Limb (tissue), 2 donors: ENCODE measurements at regions not wholly inside any gene's neighbourhood (a gene's known extent, or its start where the extent isn't known, plus 50 kb on each side); places are given as distances from the start of the nearest gene placed in this dataset.

Source experiments
- DNase-seq, 2 donors: peaks; one replicate each; pipeline ENCODE4 v3.0.0-alpha.2; 2016; ENCODE audit errors: extremely low spot score in 2 of 2

GRCh38 chr1:199272628-199273086, 633.8 kb downstream of the PTPRC start:
- no peak for DNase-seq

GRCh38 chr1:199273837-199274379, 635.1 kb downstream of the PTPRC start:
- DNase-seq = peak in 1 of 2 donors; percentile 38

GRCh38 chr1:199279067-199279466, 640.2 kb downstream of the PTPRC start:
- no peak for DNase-seq

DNA sequence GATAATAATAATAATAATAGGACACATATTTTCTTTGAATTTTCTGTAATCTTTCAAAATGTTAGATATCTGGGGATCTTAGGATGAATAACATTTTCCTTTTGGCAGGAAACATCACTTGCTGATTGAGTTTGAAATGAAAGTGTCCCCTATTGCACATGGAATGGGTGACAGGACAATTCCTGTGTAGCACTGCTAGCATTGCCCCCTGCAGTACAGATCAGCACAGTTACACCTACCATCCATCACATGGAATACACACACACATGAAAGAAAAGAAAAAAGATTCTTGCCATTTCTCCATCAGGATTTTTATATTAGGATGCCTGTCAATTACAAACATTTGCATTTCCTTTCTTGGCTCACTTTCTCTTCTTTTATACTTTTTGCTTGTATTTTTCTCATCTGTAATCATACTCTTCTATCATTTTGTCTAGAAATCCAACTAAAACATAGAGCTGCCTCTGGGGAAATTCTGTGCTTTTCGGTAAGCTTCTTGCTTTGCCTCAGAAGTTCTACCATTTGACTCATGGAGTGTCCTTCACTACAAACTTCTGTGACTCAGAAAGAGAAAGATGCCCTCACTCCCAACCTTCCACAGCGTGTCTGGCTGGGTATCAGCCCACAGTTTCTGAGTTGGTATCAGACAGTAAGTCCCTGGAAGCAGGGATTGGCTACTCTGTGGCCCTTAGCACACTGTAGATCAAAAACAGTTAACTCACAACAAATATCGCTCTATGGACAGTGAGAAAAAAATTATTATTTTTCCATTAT, 641.2 kb downstream of the PTPRC start:
- DNase-seq = no peak

DNA sequence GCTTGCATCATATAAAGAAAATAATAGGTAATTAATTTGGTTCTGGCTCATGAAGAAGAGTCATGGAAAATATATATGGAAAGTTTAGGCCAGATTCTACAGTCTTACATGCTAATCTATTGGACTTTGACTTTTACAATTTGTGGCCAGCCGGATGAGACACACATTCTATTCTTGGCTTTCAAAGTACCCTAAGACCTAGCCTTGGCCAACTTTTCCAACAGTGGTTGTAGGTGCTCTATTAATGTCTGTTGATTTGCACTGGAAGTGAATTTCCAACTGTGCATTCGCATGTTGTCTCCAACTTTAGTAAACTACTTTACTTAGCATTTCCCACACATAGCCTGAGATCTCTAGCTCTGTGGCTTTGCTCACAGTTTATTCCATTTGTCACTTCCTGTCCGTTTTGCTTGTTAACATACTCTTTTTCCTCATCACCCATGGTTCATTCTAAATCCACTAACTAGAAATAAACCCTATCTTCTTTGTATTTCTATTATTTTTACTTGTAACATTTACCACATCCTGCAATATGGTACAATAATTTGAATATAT, 644.0 kb downstream of the PTPRC start:
- DNase-seq = no peak

DNA sequence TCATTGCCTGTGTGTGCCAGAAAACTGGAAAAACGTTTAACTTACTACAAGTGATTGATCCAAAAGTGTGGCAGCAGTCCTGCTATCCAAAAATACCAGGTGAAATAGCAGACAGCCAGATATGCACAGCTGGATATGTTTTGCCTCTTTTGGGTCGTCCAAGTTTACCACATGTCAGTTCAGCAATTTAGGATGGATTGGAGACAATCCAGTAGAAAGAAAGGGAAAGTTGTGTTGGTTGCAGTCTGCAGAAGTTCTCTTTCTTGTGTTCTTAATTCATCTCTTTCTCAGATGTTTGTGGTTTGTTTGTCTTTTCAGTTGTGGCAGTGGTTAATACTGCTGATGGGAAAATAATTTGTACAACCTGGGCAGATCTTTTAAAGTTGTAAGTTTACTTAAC, 645.0 kb downstream of the PTPRC start:
- DNase-seq = peak; percentile 32 to 78

DNA sequence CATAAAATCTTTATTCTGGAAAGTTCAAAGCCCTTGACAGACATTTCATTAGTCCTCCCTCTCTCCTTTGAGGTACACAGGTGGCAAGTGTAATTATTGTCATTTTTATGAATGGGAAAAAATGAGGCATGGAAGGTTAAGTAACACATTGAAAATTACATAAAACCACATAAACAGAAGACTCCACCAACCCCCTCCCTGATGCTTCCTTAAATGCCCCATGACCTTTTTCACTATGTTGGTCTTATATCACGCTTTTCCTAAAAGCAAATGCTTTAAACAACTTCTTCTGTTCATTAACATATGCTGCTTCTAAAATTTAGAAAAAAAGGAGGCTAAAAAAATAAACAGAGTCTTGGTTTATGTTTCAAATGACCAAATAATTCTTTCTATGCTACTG, 648.4 kb downstream of the PTPRC start:
- no peak for DNase-seq

DNA sequence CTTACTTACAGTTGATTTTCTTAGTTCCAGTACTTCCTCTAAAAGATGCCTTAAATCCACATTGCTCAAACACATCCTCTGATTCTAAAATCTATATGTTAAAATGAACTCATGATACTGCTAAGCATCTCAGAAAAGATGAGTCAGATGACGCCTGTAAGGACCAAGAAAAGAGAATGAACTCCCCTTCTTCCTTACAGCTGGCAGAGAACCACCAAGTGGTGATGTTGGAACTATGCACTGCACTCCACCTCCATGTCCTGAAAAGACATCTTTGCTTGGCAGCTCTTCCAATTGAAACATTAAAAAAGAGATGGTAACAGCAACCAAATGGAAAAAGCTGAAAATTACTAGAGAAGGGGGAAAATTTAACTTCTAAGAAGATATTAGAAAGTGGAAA, 648.8 kb downstream of the PTPRC start:
- DNase-seq = no peak

DNA sequence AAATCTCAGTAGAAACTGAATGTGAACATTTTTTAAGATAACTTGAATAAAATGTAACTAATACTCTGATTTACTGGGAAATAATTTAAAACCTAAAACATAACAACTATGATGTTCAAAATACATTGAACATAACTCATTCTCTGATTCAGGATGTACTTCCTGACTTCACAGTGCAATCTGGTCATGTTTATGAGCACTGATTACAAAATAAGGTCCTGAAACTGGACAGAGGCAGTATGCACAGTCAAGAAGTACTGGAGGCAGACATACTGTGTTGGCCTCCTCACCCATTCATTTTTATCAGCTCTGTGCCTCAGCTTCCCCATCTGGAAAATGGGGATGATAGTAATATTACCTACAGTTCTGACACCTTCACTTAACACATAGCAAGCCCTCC, 651.3 kb downstream of the PTPRC start:
- DNase-seq = no peak

- no peak for DNase-seq
Observed at GRCh38 chr1:199291022-199291740, 652.3 kb downstream of the PTPRC start.

- no peak for DNase-seq
Observed at GRCh38 chr1:199292896-199293295, 654.1 kb downstream of the PTPRC start.

DNA sequence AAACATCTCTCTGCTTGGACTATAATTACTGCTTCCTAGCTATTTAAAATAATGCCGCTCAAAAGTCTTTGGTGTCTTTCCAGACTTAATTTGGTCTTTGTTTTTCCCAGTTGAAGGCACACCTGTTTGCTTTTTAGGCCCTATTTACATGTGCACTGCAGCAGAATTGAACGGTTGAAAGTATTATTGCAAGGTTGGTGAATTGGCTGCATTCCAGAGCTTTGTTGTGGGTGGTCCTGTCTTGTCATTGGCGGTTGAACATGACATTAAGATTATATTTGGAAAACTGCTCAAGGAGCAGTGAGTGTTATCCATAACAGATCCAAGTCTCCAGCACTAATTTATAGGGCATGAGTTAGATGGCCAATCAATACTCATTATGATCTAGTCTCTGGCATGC, 656.3 kb downstream of the PTPRC start:
- DNase-seq = no peak

DNA sequence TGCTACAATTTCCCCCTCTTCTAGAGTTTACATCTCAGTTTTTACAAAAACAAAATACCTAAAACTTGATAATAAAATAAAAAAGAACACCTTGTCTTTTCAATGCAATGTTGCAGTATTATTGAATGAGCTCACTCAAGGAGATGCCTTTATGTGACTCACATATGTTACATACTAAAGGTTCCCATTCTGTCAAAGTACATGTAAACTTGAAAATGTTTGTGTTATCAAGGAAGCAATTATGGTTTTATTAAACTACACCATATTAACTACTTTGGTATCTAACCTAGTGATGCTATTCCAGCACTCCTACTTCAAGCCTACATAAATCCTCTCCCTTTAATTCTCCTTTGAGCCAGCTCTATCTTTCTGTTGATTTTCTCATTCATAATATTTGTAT, 658.3 kb downstream of the PTPRC start:
- DNase-seq = no peak

DNA sequence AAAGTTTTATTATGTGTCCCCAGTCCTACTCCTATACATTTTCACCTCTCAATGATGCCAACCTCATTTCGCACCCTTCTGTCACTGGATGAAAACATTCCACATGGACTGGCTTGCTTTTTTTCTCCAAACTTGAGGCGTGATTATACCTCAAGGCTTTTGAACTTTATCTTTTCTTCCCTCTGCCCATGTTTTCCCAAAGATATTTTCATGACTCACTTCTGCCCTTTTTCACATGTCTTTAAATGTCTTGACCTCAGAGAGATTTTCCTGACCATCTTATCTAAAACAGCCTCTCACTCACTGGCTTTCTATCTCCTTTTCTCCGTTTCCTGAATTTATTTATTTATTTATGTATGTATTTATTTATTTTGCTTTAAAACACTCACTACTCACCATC, 659.0 kb downstream of the PTPRC start:
- no peak for DNase-seq

GRCh38 chr1:199298825-199299224, 660.0 kb downstream of the PTPRC start:
- DNase-seq = no peak

DNA sequence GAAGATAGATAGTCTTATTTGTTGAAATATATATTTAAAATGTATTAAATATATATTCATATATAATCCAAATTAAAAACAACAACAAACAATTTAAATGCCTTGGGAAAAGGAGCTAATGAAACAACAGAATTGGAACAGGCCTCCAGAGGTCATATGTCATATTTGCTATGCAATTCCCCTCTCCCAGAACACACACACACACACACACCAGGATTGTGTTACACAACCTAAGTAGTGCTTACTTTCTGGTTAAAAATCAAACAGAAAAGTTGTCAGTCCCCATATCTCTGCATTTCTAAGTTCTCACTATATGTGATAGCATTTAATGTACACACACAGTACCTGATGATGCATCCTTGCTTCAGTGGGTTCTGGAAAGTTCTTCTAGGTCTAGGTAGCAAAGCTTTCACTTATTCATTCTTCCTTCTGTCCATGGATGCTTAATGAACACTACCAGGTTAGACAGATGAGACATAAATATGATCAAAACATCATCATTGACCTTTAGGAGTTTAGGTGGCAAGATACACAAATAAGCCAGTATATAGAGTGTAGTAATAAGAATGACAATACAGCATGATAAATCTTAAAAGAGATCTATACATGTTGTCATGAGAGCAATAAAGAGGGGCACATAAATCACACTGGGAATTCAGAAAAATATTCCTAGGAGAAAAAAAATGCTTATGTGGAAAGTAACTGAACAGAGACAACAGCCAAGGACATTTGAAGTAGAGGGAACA, 662.8 kb downstream of the PTPRC start:
- DNase-seq = no peak

DNA sequence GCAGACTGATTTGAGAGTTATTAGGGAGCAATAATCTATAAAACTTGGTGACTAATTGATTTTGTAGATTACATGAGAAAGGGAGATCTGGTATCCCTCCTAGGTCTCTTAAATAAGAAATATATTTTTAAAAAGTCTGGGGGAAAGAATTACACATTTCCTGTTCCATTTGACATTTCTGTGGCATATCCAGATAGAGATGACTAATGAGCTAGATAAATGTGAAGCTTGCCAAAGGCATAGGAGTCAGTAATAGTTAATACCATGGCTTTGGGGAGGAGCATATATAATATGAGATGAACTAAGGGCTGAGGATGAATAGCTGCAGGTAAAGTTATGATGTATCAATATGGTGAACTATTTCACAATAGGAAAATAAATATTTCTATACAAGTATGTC, 663.7 kb downstream of the PTPRC start:
- DNase-seq = no peak

GRCh38 chr1:199303035-199303434, 664.2 kb downstream of the PTPRC start:
- DNase-seq = no peak

DNA sequence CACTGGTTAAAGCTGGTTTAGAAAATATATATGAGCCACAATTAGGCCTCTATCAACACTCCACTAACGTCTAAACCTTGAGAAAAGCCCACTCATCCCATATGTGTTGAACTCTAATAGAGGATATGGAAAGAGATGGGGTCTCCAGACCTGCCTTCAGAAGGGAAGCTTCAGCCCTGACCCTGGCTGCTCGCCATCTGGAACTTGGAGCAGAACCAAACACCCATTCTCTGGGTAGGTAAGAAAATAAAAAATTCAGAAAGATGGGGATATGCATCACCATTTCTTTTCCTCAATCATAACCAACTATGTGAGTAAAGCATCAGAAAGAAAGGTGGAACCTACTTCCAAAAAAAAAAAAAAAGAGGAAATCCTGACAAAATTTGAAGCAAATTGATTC, 666.2 kb downstream of the PTPRC start:
- DNase-seq = no peak

- no peak for DNase-seq
Observed at GRCh38 chr1:199307496-199308264, 668.8 kb downstream of the PTPRC start.

- DNase-seq = no peak
Observed at GRCh38 chr1:199308349-199308846, 669.6 kb downstream of the PTPRC start.
